HG03175 (cell line): ENCODE measurements at regions not wholly inside any gene's neighbourhood (a gene's known extent, or its start where the extent isn't known, plus 50 kb on each side); places are given as distances from the start of the nearest gene placed in this dataset.
"Not testable (repeated sequence)": the region's sequence is repeated elsewhere in the genome, so short reads cannot be mapped to it uniquely, and the experiment has no call there.

Experiments
- ATAC-seq: cut with Tn5 transposase; IDR thresholded peaks from one replicate; pipeline ENCODE4 v1.9.1; 2021; ENCODE audit warnings: mild to moderate bottlenecking, moderate library complexity; ENCODE audit not compliant: unreplicated experiment

DNA sequence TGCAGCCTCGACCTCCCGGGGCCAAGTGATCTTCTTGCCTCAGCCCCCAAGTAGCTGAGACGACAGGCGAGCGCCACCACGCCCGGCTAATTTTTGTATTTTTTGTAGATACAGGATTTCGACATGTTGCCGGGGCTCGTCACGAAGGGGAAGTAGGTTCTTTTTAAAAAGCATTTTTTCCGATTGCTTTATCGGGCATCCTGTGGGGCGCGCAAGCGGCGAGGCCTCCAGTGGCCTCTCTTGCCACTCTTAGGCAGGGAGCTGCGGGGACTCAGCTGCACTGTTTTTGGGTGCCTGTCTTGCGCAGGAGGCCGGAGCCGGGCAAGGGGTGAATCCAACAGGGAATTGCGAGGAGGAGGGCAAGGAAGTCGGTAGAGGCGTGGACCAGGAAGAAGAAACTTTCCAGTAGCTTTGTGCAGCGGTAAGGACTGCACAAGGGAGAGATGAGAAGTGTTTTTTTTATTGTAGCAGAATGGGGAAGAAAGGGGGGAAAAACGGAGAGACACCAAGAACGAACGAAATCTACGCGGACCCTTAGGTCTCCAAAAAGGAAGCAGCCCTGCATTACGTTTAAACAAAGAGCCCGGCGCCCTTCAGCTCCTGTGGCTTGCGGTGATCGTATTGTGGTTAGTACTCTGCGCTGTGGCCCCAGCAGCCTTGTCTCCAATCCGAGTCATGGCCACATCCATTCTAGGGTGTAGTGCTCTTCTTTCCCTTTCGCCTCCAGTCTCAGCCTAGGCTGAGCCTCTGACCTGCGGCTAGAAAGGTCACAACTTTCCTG lies 164.8 kb downstream of the PPIAL4G start:
- ATAC-seq: no peak

DNA sequence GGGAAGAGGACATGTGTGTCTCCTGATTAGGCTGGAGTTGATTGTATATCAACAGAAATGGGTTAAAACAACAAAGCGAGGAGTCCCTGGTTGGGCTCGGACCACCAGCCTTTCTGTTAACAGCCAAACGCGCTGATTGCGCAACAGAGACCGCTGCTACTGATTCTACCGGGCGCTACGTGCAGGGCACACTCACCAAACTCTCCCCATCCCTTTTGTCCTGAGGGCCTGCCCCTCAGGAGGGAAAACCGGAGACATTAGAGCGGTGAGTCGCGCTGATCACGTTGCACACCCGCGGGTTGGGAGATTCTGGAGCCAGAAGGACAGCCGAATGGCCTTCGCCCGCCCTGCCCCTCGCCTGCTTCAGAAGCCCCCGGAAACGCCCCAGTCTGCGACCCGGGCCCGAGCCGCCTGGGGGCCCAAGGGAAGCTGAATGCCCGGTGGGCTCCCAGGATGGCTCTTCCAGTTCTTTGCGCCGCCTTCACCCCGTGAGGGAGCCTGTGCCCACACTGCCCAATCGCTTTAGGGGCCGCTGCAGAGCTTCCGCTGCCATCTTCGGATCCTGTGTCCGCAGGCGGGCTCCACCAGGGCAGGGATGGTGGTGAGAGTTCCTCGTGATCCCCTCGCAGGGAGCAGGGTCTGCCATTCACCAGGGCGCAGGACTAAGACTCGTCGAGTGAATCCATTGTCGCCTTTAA lies 165.4 kb upstream of the NBPF11 start:
- no peak for ATAC-seq

DNA sequence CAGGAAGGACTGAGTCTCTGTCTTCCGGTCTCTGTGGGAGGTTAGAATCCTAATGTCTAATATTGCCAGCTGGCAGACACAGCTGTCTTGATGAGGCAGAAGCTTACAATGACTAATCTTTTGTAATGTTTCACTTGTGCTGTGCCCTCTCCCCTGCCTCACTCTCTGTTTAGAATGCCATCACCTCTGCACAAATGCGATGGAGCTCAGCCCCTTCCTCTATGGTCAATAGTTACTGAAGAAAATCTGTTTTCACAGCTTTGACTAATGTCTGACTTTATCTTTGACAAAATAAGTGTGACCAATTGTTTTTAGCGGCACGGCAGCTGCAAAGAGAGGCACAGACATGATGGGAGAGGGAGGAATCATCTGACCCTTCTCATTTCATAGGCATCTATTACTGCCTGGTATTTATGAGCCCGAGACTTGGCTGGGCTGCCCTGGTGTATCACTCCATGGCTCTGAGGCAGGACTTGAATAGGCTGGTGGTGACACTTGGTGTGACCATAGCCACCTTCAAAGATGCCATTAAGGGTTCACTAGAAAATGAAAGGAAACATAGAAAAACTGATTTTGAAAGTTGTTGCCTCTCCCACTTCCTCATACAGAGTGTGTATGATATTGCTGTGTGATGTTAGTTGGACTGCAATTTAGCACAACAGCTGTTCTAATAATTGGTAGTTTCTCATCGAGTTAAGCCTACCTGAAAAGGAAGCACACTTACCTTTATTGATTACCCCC lies 163.2 kb upstream of the NBPF11 start:
- peak; percentile 72 for ATAC-seq

DNA sequence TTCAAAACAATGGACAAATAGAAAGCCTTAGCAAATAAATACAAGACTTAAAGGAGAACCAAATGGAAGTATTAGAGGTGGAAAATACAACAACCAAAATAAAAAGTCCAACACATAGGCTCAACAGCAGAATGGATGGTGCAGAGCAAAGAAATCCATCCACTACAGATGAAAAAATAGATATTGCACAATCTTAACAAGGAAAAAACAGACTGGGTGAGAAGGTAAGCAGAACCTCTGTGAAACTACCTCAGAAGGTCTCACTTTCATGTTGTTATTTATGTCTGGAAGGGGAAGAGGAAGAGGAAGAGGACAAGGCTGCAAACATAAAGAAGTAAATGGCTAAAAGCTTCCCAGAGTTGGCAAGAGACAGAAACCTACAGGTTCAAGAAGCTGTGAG lies 158.7 kb upstream of the NBPF11 start:
- ATAC-seq: no peak

DNA sequence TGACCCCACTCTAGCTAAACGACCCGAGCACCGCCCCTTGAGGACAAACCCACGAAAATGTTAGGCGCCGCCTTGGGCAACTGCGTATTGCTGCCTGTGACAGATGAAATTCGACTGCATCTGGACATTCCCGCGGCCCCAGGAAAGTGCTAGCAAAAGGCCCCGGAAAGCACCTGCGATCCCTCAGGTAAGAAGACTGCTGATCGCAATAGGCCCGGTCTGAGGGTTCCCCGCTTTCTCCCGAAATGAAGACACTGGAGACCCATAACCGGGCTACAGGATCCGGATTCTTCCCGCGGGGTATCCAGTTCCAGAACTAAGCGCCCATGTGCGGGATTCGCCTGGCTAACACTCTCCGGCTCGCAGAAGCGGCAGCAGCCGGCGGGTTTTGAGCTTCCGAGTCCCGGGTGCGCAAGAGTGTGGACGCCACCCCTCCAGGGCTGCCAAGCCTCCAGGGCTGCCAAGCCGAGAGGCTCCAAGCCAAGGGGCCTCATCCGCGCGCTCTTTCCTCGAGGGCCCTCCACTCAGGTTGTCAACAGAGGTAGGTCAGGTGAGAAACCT lies 157.9 kb upstream of the NBPF11 start:
- no peak for ATAC-seq

DNA sequence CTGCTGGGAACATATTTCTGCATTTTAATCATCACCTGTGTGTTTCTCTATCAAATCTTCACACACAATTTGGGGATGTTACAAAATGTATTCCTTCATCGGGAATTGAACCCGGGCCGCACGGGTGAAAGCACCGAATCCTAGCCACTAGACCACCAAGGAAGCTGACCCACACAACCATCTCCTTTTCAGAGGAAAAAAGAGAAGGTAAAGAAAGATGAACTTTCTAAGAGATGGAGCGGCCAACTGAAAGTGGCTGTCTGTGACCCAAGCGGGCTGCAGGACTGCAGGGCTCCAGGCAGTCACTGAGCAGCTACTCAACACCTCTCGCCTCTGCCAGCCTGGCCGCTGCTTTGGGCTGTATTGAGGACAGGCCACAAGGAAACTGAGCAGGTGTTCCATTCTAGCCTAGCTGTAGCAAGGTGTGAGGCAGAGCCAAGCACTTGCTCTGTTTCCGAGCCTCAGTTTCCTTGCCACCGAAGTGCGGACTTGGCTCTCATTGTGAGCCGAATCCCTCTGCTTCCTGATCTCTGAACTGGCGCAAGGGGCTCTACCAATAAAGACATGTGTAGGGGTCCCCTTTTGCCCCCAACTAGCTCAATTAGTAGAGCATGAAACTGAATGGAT lies 156.9 kb upstream of the NBPF11 start:
- ATAC-seq: no peak

DNA sequence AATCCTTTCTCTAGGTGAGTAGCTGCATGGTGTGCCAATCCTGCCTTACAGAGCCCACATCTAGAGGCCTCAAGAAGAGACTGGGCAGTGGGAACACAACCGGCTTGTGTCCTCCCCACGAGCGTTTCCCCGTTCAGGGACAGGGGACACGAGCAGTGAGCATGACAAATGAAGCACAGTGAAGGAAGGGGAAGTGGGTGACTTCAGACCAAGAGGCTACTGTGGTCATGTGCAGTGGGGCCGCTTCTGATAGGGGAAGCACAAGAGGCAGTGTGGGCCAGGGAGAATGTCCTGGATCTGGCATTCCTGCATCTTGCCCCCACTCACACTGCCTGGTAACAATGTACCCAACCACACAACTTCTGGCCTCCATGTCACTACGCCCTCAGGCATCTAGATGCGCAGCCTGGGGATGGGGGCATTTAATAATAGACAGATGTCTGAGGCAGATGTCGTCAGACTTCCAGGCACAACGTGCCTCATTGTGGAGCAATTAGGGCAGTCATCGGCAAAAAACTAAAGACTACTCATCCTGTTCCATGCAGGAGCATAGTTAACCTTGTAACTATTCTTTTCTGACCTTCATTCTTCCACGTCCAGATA lies 155.6 kb upstream of the NBPF11 start:
- ATAC-seq: no peak

DNA sequence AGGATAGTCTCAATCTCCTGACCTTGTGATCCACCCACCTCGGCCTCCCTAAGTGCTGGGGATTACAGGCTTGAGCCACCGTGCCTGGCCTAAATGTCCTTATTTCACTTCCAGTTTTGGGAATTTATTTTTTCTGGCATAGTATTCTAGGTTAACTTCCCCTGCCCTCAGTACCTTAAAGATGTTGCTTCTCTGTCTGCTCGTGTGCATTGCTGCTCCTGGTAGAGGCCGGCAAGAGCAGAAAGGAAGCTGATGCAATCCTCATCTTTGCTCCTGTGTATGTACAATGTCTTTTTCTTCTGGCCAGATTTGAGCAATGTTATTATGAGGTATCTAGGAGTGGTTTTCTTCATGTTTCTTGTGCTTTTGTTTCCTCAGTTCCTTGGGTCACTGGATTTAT lies 152.9 kb upstream of the NBPF11 start:
- ATAC-seq: not testable (repeated sequence)

DNA sequence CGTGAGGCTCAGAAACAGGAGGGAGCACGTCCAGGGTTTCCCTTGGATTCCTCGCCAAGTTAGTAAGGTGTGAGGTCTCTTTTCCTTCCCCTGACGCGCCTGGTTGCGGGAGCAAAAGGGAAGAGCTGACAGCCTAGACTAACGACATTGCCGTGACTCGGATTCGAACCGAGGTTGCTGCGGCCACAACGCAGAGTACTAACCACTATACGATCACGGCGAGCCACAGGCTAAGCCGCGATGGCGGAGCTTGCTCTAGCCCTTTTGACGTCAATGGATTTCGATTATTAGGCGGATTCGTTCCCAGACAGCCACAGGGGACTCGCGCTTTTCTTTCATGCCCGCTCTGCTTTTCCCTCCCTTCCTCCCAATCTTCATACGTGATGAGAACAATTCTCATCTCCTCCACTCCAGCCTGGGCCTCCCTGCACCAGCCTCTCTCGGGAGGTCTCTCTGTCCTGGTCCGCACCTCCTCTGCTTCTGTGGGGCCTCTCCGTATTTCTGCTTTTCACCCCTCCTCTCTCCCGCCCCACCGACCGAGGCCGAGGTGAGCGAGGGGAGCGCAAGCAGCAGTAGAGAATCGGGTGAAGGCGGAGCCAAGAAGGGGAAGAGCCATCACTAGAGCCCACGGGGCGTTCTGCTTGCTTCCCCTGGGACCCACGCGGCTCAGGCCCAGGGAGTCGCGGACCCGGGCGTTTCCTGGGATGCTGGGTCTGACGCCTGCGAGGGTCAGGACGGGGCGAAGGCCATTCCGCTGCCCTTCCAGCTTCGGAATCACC lies 150.7 kb upstream of the NBPF11 start:
- peak; percentile 75 for ATAC-seq

DNA sequence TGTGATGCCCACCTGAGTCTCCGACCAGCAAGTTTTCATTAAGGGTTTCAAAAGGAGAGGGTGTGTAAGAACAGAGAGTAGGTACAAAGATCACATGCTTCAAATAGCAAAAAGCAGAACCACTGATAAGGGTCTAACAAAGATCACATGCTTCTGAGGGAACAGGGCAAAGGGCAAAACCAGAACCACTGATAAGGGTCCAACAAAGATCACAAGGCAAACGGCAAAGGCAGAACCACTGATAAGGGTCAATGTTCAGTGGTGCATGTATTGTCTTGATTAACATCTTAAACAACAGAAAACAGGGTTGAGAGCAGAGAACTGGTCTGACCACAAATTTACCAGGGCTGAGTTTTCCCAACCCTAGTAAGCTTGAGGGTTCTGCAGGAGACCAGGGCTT lies 145.8 kb upstream of the NBPF11 start:
- not testable (repeated sequence) for ATAC-seq

DNA sequence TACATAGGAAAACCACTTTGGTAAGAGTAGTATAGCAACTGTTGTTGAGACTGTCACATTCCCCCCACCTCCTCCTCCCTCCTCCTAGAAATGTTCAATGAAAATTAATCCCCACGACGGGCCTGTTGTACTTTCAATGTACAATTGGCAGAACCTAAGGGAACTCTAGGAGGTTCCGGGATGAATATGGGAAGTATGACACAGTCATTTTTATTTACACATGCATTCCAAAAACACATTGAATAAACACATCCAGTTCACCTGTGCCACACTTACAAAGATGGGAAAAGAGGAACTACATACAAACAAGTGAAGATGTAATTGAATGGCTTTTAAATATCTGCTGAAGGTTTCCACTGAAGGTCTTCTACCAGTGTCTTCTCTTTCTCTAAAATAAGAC lies 144.4 kb upstream of the NBPF11 start:
- ATAC-seq: no peak

DNA sequence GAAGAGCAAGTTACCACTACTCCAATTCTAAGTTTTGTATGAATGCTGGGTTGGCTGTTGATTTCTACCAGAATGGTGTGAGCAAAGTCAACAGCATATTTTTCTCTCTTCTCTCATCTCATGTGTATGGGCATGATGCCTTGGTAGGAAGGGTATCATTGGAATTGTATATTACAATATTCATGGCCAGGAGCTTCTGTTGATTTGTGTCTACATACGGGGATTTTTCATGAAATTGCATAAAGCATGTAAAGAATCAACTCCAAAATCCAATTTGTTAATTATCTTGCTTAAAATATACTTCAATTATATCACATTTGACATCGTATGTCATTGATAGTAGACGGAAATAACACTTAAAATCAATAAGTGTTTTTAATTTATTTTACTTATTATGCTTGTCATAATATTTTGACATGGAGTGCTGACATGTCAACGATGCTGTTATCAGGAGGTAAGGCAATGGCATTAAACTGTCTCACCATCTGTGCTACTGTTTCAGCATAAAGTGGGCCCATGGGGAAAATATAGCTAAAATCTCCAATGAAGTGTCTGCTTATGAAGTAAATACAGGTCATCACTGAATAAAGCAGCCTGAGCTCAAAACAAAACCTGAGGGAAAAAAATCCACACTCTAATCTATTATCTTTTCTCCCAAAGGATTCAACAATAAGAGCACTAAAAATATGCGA lies 142.2 kb upstream of the NBPF11 start:
- ATAC-seq: no peak

DNA sequence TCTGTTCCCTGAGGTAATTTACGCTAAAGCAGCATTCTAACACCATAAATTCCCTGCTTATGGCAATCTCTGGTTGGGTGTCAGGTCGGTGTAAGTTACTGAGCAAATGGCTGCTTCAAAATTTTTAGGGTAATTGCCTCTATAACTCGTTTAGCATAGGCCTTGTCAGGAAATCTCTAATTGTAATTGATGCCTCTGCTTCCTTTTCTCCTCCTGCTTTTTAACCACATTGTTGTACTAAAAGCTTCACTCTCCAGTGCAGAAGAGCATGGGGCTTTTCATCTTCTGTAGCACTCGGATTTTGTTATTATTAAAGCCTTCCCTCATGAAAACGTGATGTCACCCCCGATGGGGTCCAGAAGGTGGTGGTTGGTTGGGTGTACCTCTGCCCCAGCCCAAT lies 141.6 kb upstream of the NBPF11 start:
- ATAC-seq: no peak

DNA sequence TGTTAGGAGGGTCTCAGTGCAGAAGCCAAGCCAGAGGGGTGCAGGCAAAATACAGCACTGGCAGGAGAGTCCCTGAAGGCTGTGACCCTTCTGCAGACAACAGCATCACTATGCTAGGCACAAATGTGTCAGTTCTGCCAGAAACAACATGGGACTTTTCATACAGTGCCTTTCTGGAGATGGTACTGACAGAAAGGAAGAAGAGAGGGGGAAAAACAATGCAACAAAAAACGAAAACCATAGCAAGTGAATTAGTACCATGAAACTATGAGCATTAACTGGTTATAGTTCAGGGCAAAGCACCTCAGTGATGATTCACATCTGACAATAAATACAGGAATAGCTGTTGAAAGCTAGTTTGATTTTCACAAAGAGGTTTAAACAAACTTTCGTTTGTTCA lies 140.8 kb upstream of the NBPF11 start:
- ATAC-seq: no peak

DNA sequence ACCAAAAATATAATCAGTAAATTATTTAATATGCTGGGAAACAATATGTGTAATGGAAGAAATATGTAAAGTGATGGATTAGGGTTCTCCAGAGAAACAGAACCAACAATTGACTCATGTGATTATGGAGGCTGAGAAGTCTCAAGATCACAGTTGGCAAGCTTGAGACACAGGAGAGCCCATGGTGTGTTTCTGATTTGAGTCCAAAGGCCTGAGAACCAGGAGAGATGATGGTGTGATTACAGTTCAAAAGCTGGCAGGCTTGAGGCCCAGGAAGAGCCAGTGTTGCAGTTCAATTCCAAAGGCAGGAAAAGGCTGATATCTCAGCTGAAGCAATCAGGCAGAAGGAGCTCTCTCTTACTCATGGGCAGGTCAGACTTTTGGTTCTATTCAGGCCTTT lies 138.8 kb upstream of the NBPF11 start:
- no peak for ATAC-seq

DNA sequence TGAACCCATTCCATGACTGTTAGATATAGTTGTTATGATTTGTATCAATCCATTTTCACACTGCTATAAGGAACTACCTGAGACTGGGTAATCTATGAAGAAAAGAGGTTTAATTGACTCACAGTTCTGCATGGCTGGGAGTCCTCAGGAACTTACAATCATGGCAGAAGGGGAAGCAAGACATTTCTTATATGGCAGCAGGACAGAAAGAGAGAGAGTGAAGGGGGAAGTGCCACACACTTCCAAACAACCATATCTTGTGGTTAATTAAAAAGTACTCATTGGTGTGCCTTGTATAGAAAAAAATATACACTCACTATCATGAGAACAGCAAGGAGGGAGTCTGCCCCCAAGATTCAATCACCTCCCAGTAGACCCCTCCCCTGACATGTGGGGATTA lies 137.6 kb upstream of the NBPF11 start:
- ATAC-seq: no peak

DNA sequence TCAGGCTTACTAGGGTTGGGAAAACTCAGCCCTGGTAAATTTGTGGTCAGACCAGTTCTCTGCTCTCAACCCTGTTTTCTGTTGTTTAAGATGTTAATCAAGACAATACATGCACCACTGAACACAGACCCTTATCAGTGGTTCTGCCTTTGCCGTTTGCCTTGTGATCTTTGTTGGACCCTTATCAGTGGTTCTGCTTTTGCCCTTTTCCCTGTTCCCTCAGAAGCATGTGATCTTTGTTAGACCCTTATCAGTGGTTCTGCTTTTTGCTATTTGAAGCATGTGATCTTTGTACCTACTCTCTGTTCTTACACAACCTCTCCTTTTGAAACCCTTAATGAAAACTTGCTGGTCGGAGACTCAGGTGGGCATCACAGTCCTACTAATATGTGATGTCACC lies 133.9 kb upstream of the NBPF11 start:
- ATAC-seq: not testable (repeated sequence)

DNA sequence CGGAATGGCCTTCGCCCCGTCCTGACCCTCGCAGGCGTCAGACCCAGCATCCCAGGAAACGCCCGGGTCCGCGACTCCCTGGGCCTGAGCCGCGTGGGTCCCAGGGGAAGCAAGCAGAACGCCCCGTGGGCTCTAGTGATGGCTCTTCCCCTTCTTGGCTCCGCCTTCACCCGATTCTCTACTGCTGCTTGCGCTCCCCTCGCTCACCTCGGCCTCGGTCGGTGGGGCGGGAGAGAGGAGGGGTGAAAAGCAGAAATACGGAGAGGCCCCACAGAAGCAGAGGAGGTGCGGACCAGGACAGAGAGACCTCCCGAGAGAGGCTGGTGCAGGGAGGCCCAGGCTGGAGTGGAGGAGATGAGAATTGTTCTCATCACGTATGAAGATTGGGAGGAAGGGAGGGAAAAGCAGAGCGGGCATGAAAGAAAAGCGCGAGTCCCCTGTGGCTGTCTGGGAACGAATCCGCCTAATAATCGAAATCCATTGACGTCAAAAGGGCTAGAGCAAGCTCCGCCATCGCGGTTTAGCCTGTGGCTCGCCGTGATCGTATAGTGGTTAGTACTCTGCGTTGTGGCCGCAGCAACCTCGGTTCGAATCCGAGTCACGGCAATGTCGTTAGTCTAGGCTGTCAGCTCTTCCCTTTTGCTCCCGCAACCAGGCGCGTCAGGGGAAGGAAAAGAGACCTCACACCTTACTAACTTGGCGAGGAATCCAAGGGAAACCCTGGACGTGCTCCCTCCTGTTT lies 128.9 kb upstream of the NBPF11 start:
- peak; percentile 79 for ATAC-seq
